Left ventricle myocardium inferior (tissue), 1 donor: ENCODE measurements at regions not wholly inside any gene's neighbourhood (a gene's known extent, or its start where the extent isn't known, plus 50 kb on each side); places are given as distances from the start of the nearest gene placed in this dataset.

ENCODE experiments used
- DNase-seq: peaks from one replicate; pipeline ENCODE4 v3.0.0-alpha.2; 2020
- H3K27ac ChIP-seq: fragments of 200-600 bp; replicated peaks from 2 replicates; pipeline ENCODE4 v1.8.0; 2021
- H3K27me3 ChIP-seq: fragments of 200-600 bp; 2 replicates; pipeline ENCODE4 v1.8.0; 2021; ENCODE audit warnings: low read depth
- H3K36me3 ChIP-seq: fragments of 200-600 bp; 2 replicates; pipeline ENCODE4 v1.8.0; 2021
- H3K4me1 ChIP-seq: fragments of 200-600 bp; 2 replicates; pipeline ENCODE4 v1.8.0; 2021
- H3K4me3 ChIP-seq: fragments of 200-600 bp; 2 replicates; pipeline ENCODE4 v1.8.0; 2021; ENCODE audit warnings: mild to moderate bottlenecking, moderate library complexity
- H3K9me3 ChIP-seq: fragments of 200-600 bp; replicated peaks from 2 replicates; pipeline ENCODE4 v1.8.0; 2021
- CTCF ChIP-seq: fragments of 200-600 bp; IDR thresholded peaks from 2 replicates; pipeline ENCODE4 v1.8.0; 2021; ENCODE audit warnings: antibody characterized with exemption, mild to moderate bottlenecking, borderline replicate concordance
- intact Hi-C: fragments of 100-400 bp; cut with micrococcal nuclease; formaldehyde crosslinking; loops from one replicate; pipeline ENCODE4 v1.11.0; 2022
- donor health status: DM: no; HTN: yes; CAD: no; lungs with severe emphysema.

GRCh38 chr10:10919976-10920375 lies 97.7 kb upstream of the CELF2 start:
- intact Hi-C loops = no loop called here
- no peak for DNase-seq
- H3K27me3 ChIP-seq = no peaks in the 10 kb centered on the region
- no peaks in the 10 kb centered on the region for H3K9me3 ChIP-seq
- H3K27ac ChIP-seq = no peak overlapping the region
- no peak overlapping the region for H3K4me3 ChIP-seq
- H3K4me1 ChIP-seq = peaks cover 18% of the 10 kb centered on the region
- no peak for TF ChIP-seq CTCF
- H3K36me3 ChIP-seq = no peaks in the 10 kb centered on the region

GRCh38 chr10:10921826-10922461 lies 95.7 kb upstream of the CELF2 start:
- Histone ChIP-seq H3K27ac (no peak overlapping the region), H3K4me1 (peaks cover 10% of the 10 kb centered on the region), H3K9me3 (no peaks in the 10 kb centered on the region), H3K27me3 (no peaks in the 10 kb centered on the region), H3K36me3 (no peaks in the 10 kb centered on the region), H3K4me3 (no peak overlapping the region)
- DNase-seq = no peak
- no peak for TF ChIP-seq CTCF
- intact Hi-C loops = no loop called here

GRCh38 chr10:10923029-10923651 lies 94.5 kb upstream of the CELF2 start:
- Histone ChIP-seq H3K27me3 (no peaks in the 10 kb centered on the region), H3K36me3 (no peaks in the 10 kb centered on the region), H3K4me1 (peaks cover 8% of the 10 kb centered on the region), H3K9me3 (no peaks in the 10 kb centered on the region), H3K4me3 (no peak overlapping the region), H3K27ac (no peak overlapping the region)
- intact Hi-C loops = no loop called here
- TF ChIP-seq CTCF = no peak
- no peak for DNase-seq

GRCh38 chr10:10925667-10926066 lies 92.0 kb upstream of the CELF2 start:
- H3K4me1 ChIP-seq = no peaks in the 10 kb centered on the region
- no peaks in the 10 kb centered on the region for H3K27me3 ChIP-seq
- no peak overlapping the region for H3K27ac ChIP-seq
- TF ChIP-seq CTCF = no peak
- H3K36me3 ChIP-seq = no peaks in the 10 kb centered on the region
- H3K4me3 ChIP-seq = no peak overlapping the region
- intact Hi-C loops = no loop called here
- DNase-seq = no peak
- H3K9me3 ChIP-seq = no peaks in the 10 kb centered on the region

GRCh38 chr10:10927608-10928007 lies 90.1 kb upstream of the CELF2 start:
- H3K9me3 ChIP-seq = no peaks in the 10 kb centered on the region
- intact Hi-C loops = no loop called here
- DNase-seq = no peak
- no peak overlapping the region for H3K4me3 ChIP-seq
- no peaks in the 10 kb centered on the region for H3K27me3 ChIP-seq
- H3K4me1 ChIP-seq = no peaks in the 10 kb centered on the region
- no peaks in the 10 kb centered on the region for H3K36me3 ChIP-seq
- H3K27ac ChIP-seq = no peak overlapping the region
- TF ChIP-seq CTCF = no peak
